H1 (cell line): ENCODE measurements at regions not wholly inside any gene's neighbourhood (a gene's known extent, or its start where the extent isn't known, plus 50 kb on each side); places are given as distances from the start of the nearest gene placed in this dataset.

ENCODE experiments used
- CHD7 ChIP-seq: fragments of 300-600 bp; sonication (generic); IDR thresholded peaks from 2 replicates; pipeline ENCODE4 v1.7.1; 2012; ENCODE audit warnings: low read length, moderate library complexity, mild to moderate bottlenecking, inconsistent platforms; ENCODE audit not compliant: insufficient replicate concordance
- CTBP2 ChIP-seq: IDR thresholded peaks from 2 replicates; pipeline ENCODE4 v1.7.0; 2011; ENCODE audit warnings: borderline replicate concordance, mild to moderate bottlenecking, moderate library complexity, mixed read lengths, low read length; ENCODE audit not compliant: insufficient read depth, insufficient read length
- MAX ChIP-seq: IDR thresholded peaks from 2 replicates; pipeline ENCODE4 v1.6.1; 2012; ENCODE audit warnings: inconsistent platforms
- NANOG ChIP-seq: IDR thresholded peaks from 2 replicates; pipeline ENCODE4 v1.6.1; 2011; ENCODE audit warnings: low read length, low read depth, mild to moderate bottlenecking, inconsistent platforms; ENCODE audit not compliant: insufficient read depth, poor library complexity, severe bottlenecking
- POU5F1 ChIP-seq: IDR thresholded peaks from 2 replicates; pipeline ENCODE4 v1.6.1; 2011; ENCODE audit warnings: low read depth, mild to moderate bottlenecking, low read length, moderate library complexity
- SAP30 ChIP-seq: fragments of 300-600 bp; sonication (generic); IDR thresholded peaks from 2 replicates; pipeline ENCODE4 v1.7.1; 2012; ENCODE audit warnings: low read length, moderate library complexity, mild to moderate bottlenecking, inconsistent platforms; ENCODE audit not compliant: insufficient read depth, insufficient replicate concordance
- SIX5 ChIP-seq: IDR thresholded peaks from 2 replicates; pipeline ENCODE4 v1.6.1; 2011; ENCODE audit warnings: mild to moderate bottlenecking, low read depth, low read length
- SP1 ChIP-seq: IDR thresholded peaks from 2 replicates; pipeline ENCODE4 v1.6.1; 2011; ENCODE audit warnings: low read depth, low read length
- TAF1 ChIP-seq: IDR thresholded peaks from 2 replicates; pipeline ENCODE4 v1.6.1; 2011; ENCODE audit warnings: mild to moderate bottlenecking, low read depth, low read length

GRCh38 chr6:110033749-110034666 is 55.9 kb downstream of the GPR6 start (continued):
- TF ChIP-seq CHD7 (no peak), SP1 (no peak), MAX (no peak), POU5F1 (no peak), CTBP2 (no peak), TAF1 (no peak), SIX5 (no peak), NANOG (no peak), SAP30 (no peak)
